AG09319 (cell line): ENCODE measurements at regions not wholly inside any gene's neighbourhood (a gene's known extent, or its start where the extent isn't known, plus 50 kb on each side); places are given as distances from the start of the nearest gene placed in this dataset.

Experiments used
- DNase-seq: peaks from one replicate; pipeline ENCODE4 v3.0.0-alpha.2; 2010; ENCODE audit warnings: low read depth; ENCODE audit errors: extremely low read depth
- CTCF ChIP-seq: IDR thresholded peaks from 2 replicates; pipeline ENCODE4 v1.5.1; 2011; ENCODE audit warnings: low read depth, mild to moderate bottlenecking, inconsistent platforms, low read length, moderate library complexity

GRCh38 chr11:127490896-127491295 lies 490.3 kb upstream of the KIRREL3 start:
- no peak for DNase-seq

GRCh38 chr11:127485541-127485940 lies 485.0 kb upstream of the KIRREL3 start:
- TF ChIP-seq CTCF: no peak

More at GRCh38 chr11:127490896-127491295, 490.3 kb upstream of the KIRREL3 start:
- no peak for TF ChIP-seq CTCF

GRCh38 chr11:127481391-127481790 lies 480.8 kb upstream of the KIRREL3 start:
- no peak for TF ChIP-seq CTCF
- DNase-seq: no peak

More at GRCh38 chr11:127485541-127485940, 485.0 kb upstream of the KIRREL3 start:
- no peak for DNase-seq

- no peak for DNase-seq
These were observed 478.3 kb upstream of the KIRREL3 start for GRCh38 chr11:127478826-127479225.

GRCh38 chr11:127474766-127475165 lies 474.2 kb upstream of the KIRREL3 start:
- DNase-seq: no peak
- no peak for TF ChIP-seq CTCF

More at GRCh38 chr11:127478826-127479225, 478.3 kb upstream of the KIRREL3 start:
- no peak for TF ChIP-seq CTCF

GRCh38 chr11:127472505-127472904 lies 471.9 kb upstream of the KIRREL3 start:
- DNase-seq: no peak
- no peak for TF ChIP-seq CTCF

GRCh38 chr11:127471662-127472061 lies 471.1 kb upstream of the KIRREL3 start:
- DNase-seq: no peak
- no peak for TF ChIP-seq CTCF
